Astrocyte (in vitro differentiated cells and primary cell): ENCODE measurements at regions not wholly inside any gene's neighbourhood (a gene's known extent, or its start where the extent isn't known, plus 50 kb on each side); places are given as distances from the start of the nearest gene placed in this dataset.
"Not testable (repeated sequence)": the region's sequence is repeated elsewhere in the genome, so short reads cannot be mapped to it uniquely, and the experiment has no call there.

Source experiments
- DNase-seq: peaks from one replicate; pipeline ENCODE4 v3.0.0-alpha.2; 2010; ENCODE audit warnings: low read depth
- FAIRE-seq: peaks from 2 replicates; lab custom pipeline; 2011; peaks lifted over from hg19 to GRCh38; lab: Jason Lieb, UNC
- H2AFZ ChIP-seq: 2 replicates; pipeline ENCODE4 v1.6.0; 2012; ENCODE audit warnings: low read depth, low read length, inconsistent platforms
- H3K27ac ChIP-seq: 2 replicates; pipeline ENCODE4 v1.5.1; 2011; ENCODE audit warnings: low read depth, low read length, inconsistent platforms
- H3K27me3 ChIP-seq: 2 replicates; pipeline ENCODE4 v1.6.0; 2011; ENCODE audit warnings: low read length, inconsistent platforms; ENCODE audit not compliant: insufficient read depth
- H3K36me3 ChIP-seq: 2 replicates; pipeline ENCODE4 v1.5.1; 2011; ENCODE audit warnings: low read length, inconsistent platforms; ENCODE audit not compliant: insufficient read depth
- H3K4me1 ChIP-seq: 2 replicates; pipeline ENCODE4 v1.5.1; 2011; ENCODE audit warnings: low read length, inconsistent platforms; ENCODE audit not compliant: insufficient read depth
- H3K4me2 ChIP-seq: 2 replicates; pipeline ENCODE4 v1.6.0; 2012; ENCODE audit warnings: low read length, inconsistent platforms
- H3K4me3 ChIP-seq: 2 replicates; pipeline ENCODE4 v1.5.1; 2011; ENCODE audit warnings: low read depth, mild to moderate bottlenecking, low read length, inconsistent platforms; ENCODE audit not compliant: insufficient read depth
- H3K79me2 ChIP-seq: 2 replicates; pipeline ENCODE4 v1.6.0; 2012; ENCODE audit warnings: mild to moderate bottlenecking, low read length, inconsistent platforms; ENCODE audit not compliant: insufficient read depth
- H3K9ac ChIP-seq: 2 replicates; pipeline ENCODE4 v1.6.0; 2012; ENCODE audit warnings: mild to moderate bottlenecking, low read length, inconsistent platforms
- H3K9me3 ChIP-seq: 2 replicates; pipeline ENCODE4 v1.5.1; 2012; ENCODE audit warnings: low read depth, mild to moderate bottlenecking, low read length, inconsistent platforms; ENCODE audit not compliant: insufficient read depth
- H4K20me1 ChIP-seq: 2 replicates; pipeline ENCODE4 v1.6.0; 2012; ENCODE audit warnings: low read length, inconsistent platforms; ENCODE audit not compliant: insufficient read depth
- H3K27ac Mint-ChIP-seq: one replicate; pipeline ENCODE4 v1.8.0; 2021; ENCODE audit warnings: mild to moderate bottlenecking, mixed read lengths; ENCODE audit not compliant: unreplicated experiment
- H3K27me3 Mint-ChIP-seq: one replicate; pipeline ENCODE4 v1.8.0; 2021; ENCODE audit warnings: low read depth, mixed read lengths; ENCODE audit not compliant: unreplicated experiment
- H3K36me3 Mint-ChIP-seq: one replicate; pipeline ENCODE4 v1.8.0; 2021; ENCODE audit warnings: low read depth, mixed read lengths; ENCODE audit not compliant: unreplicated experiment
- H3K4me1 Mint-ChIP-seq: one replicate; pipeline ENCODE4 v1.8.0; 2021; ENCODE audit warnings: low read depth, mixed read lengths; ENCODE audit not compliant: unreplicated experiment
- H3K4me3 Mint-ChIP-seq: one replicate; pipeline ENCODE4 v1.8.0; 2021; ENCODE audit warnings: mild to moderate bottlenecking, moderate library complexity, mixed read lengths; ENCODE audit not compliant: unreplicated experiment
- H3K9me3 Mint-ChIP-seq: one replicate; pipeline ENCODE4 v1.8.0; 2021; ENCODE audit warnings: mild to moderate bottlenecking, mixed read lengths; ENCODE audit not compliant: unreplicated experiment
- EZH2 ChIP-seq: IDR thresholded peaks from 2 replicates; pipeline ENCODE4 v1.6.1; 2012; ENCODE audit warnings: mild to moderate bottlenecking, low read length, inconsistent platforms; ENCODE audit not compliant: insufficient read depth
- TF ChIP-seq, protein P1 (sequence below): IDR thresholded peaks from 2 replicates; pipeline ENCODE4 v1.5.1; 2011; ENCODE audit warnings: low read depth, mild to moderate bottlenecking, inconsistent platforms, low read length, moderate library complexity; ENCODE audit not compliant: insufficient read depth

DNA sequence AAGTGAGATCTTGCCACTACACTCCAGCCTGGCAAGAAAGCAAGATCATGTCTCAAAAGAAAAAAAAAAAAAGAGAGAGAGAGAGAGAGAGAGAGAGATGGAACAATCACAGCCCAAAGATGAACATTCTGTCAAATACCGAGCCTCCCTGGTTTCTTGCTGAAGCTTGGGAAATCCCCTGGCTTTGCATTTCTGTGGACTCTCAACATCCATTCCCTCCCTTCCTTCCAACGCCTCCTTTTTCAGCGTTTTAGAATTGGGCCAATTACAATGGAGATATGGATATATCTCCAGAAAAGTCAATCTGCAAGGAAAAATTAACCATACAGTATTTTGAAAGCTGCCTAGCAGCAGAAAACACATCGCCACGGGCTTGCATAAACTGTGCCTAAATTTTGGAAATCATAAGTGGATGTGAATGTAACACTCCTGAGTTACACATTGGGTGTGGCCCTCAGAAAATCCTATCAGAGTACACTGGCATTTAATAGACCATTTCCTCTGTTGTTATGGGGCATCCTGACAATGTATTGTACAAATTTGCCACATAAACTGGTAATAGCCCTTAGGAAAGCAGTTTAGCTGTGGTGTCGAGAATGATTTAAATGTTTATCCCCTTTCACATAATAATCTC is 67.2 kb upstream of the PHLPP1 start:
- no peaks in the 10 kb centered on the region for H3K9me3 ChIP-seq
- no peak overlapping the region for H3K4me2 ChIP-seq
- DNase-seq, result no peak
- H3K27me3 ChIP-seq, result no peaks in the 10 kb centered on the region
- no peaks in the 10 kb centered on the region for H3K4me1 ChIP-seq
- H3K4me1 Mint-ChIP-seq, result no peaks in the 10 kb centered on the region
- peaks cover 3% of the 10 kb centered on the region for H3K9me3 Mint-ChIP-seq
- no peak for FAIRE-seq
- H3K27ac Mint-ChIP-seq, result no peak overlapping the region
- H3K27ac ChIP-seq, result no peak overlapping the region
- no peaks in the 10 kb centered on the region for H3K79me2 ChIP-seq
- no peaks in the 10 kb centered on the region for H3K27me3 Mint-ChIP-seq
- no peak overlapping the region for H3K4me3 Mint-ChIP-seq
- no peaks in the 10 kb centered on the region for H3K36me3 ChIP-seq
- no peak for TF ChIP-seq EZH2
- TF ChIP-seq, protein P1, sequence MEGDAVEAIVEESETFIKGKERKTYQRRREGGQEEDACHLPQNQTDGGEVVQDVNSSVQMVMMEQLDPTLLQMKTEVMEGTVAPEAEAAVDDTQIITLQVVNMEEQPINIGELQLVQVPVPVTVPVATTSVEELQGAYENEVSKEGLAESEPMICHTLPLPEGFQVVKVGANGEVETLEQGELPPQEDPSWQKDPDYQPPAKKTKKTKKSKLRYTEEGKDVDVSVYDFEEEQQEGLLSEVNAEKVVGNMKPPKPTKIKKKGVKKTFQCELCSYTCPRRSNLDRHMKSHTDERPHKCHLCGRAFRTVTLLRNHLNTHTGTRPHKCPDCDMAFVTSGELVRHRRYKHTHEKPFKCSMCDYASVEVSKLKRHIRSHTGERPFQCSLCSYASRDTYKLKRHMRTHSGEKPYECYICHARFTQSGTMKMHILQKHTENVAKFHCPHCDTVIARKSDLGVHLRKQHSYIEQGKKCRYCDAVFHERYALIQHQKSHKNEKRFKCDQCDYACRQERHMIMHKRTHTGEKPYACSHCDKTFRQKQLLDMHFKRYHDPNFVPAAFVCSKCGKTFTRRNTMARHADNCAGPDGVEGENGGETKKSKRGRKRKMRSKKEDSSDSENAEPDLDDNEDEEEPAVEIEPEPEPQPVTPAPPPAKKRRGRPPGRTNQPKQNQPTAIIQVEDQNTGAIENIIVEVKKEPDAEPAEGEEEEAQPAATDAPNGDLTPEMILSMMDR, result no peak
- no peak overlapping the region for H2AFZ ChIP-seq
- H3K4me3 ChIP-seq, result no peak overlapping the region
- no peaks in the 10 kb centered on the region for H4K20me1 ChIP-seq
- no peak overlapping the region for H3K9ac ChIP-seq
- H3K36me3 Mint-ChIP-seq, result no peaks in the 10 kb centered on the region

DNA sequence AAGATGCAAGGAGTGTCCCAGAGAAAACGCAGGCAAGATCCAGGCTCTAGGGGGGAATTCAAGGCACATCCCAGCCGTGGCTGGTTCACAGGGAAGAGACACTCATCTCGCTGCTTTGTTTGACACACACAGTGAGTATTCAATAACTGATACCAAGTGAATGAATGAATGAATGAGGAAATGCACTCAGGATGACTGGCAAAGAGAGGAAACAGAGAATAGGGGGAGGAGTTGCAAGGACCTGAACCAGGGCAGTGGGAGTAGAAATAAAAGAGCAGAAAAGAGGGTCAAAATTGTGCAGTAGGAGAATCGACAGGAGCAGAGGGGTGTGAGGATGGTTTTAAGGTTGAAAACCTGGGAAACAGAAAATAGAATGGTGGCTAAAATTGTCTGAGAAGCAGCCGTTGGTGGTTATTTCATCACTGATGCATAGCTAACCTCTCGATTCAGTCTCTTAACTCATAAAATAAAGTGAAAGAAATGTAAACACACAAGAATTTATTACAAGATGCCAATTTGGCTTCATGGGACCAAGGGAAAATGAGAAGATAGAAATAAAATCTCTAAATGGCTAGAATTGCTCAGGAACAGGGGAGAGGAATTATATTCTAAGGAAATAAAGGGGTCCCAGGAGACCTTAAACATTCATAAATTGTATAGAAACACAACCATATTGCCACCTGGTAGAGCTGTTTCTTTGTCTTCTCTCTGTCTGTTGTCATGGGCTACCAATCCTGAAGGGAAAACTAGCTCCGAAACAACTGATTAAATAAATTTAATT is 63.9 kb upstream of the PHLPP1 start:
- no peak overlapping the region for H3K27ac Mint-ChIP-seq
- H3K4me2 ChIP-seq, result no peak overlapping the region
- H3K9ac ChIP-seq, result no peak overlapping the region
- peak overlapping the region; percentile 47 for H2AFZ ChIP-seq
- no peaks in the 10 kb centered on the region for H3K9me3 Mint-ChIP-seq
- no peaks in the 10 kb centered on the region for H3K4me1 Mint-ChIP-seq
- DNase-seq, result no peak
- TF ChIP-seq, protein P1, result no peak
- no peak for TF ChIP-seq EZH2
- no peaks in the 10 kb centered on the region for H3K4me1 ChIP-seq
- no peaks in the 10 kb centered on the region for H4K20me1 ChIP-seq
- no peaks in the 10 kb centered on the region for H3K79me2 ChIP-seq
- H3K27me3 Mint-ChIP-seq, result peaks cover 3% of the 10 kb centered on the region
- no peak overlapping the region for H3K4me3 ChIP-seq
- H3K36me3 Mint-ChIP-seq, result no peaks in the 10 kb centered on the region
- FAIRE-seq, result no peak
- no peak overlapping the region for H3K4me3 Mint-ChIP-seq
- no peak overlapping the region for H3K27ac ChIP-seq
- no peaks in the 10 kb centered on the region for H3K27me3 ChIP-seq
- no peaks in the 10 kb centered on the region for H3K9me3 ChIP-seq
- H3K36me3 ChIP-seq, result no peaks in the 10 kb centered on the region

DNA sequence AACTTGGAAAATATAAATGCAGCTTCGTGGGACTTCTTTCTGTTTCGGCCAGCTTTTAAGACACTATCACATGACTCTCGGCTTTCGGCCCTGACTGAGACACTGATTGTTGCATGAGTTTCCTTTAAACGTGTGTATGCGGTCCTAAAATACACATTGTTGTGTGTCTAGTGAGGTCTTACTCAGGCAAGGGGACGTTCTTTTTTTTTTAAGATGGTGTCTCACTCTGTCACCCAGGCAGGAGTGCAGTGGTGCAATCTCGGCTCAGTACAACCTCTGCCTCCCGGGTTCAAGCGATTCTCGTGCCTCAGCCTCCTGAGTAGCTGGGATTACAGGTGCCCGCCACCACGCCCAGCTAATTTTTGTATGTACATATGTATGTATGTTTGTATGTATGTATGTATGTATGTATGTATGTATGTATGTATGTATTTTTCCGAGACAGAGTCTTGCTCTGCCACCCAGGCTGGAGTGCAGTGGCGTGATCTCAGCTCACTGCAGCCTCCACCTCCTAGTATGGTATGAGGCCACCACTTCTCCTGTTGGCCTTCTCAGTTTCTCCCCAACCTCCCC is 63.2 kb upstream of the PHLPP1 start:
- H3K4me3 ChIP-seq, H3K36me3 Mint-ChIP-seq, H3K27ac ChIP-seq, H3K4me3 Mint-ChIP-seq, H3K27me3 Mint-ChIP-seq, H3K36me3 ChIP-seq, H3K27ac Mint-ChIP-seq, H3K9me3 ChIP-seq, H3K4me2 ChIP-seq, H3K9ac ChIP-seq, H3K4me1 Mint-ChIP-seq, FAIRE-seq, H3K9me3 Mint-ChIP-seq, H4K20me1 ChIP-seq, H3K4me1 ChIP-seq, H3K79me2 ChIP-seq, H3K27me3 ChIP-seq, DNase-seq: not testable (repeated sequence)
- H2AFZ ChIP-seq, result peak overlapping the region; percentile 47
